ENCODE measurements at regions not wholly inside any gene's neighbourhood (a gene's known extent, or its start where the extent isn't known, plus 50 kb on each side); places are given as distances from the start of the nearest gene placed in this dataset.

GRCh38 chr5:24389968-24390367 is 254.8 kb downstream of the CDH10 start:
- TF ChIP-seq CTCF (IDR thresholded peaks at IDR 0.05 in 2 of 3, conservative IDR thresholded peaks at IDR 0.05 in 1 of 3; ENCODE audit: control insufficient read depth in 2 of 3, extremely low read depth in 1 of 3, insufficient read depth in 1 of 3, low read depth in 3 of 3, low read length in 3 of 3) (no peak), RFX5 (IDR thresholded peaks at IDR 0.05; ENCODE audit: low read depth, low read length) (no peak), MYC (IDR thresholded peaks at IDR 0.05; ENCODE audit: insufficient read depth, insufficient read length, insufficient replicate concordance, low read length, severe bottlenecking) (no peak), IRF3 (IDR thresholded peaks at IDR 0.05) (no peak), ZNF217 (IDR thresholded peaks at IDR 0.05) (no peak)

All from GM12878 (cell line).